ENCODE measurements at regions not wholly inside any gene's neighbourhood (a gene's known extent, or its start where the extent isn't known, plus 50 kb on each side); places are given as distances from the start of the nearest gene placed in this dataset.
"Not testable (repeated sequence)": the region's sequence is repeated elsewhere in the genome, so short reads cannot be mapped to it uniquely, and the experiment has no call there.

GRCh38 chr16:29273298-29274054, 133.0 kb downstream of the NPIPB11 start:
- H3K4me3 ChIP-seq (ENCODE audit: low read depth, low read length); POLR2A ChIA-PET; H3K4me1 ChIP-seq (ENCODE audit: control insufficient read depth, insufficient read depth, low read length); H3K27ac ChIP-seq (ENCODE audit: extremely low read depth, low read depth, low read length); H3K9me3 ChIP-seq (ENCODE audit: control insufficient read depth, insufficient read depth, low read depth, low read length); CTCF ChIA-PET; H3K36me3 ChIP-seq (ENCODE audit: control insufficient read depth in 2 of 2, insufficient read depth in 1 of 2, low read length in 2 of 2): not testable (repeated sequence)
- TF ChIP-seq ZNF24 (tag by site-specific recombination; IDR thresholded peaks at IDR 0.05): peak; percentile 71
- TF ChIP-seq RBAK (tag by site-specific recombination; IDR thresholded peaks at IDR 0.05): 0 out of 2 replicates have a peak, but pooled peaks have one; percentile 9
- peak; percentile 53 for TF ChIP-seq PRDM1 (tag by site-specific recombination; IDR thresholded peaks at IDR 0.05)
- peak; percentile 24; the same call in 1 of the 2 replicates for TF ChIP-seq KLF8 (tag by site-specific recombination; IDR thresholded peaks at IDR 0.05)
- TF ChIP-seq INSM2 (tag by site-specific recombination; IDR thresholded peaks at IDR 0.05): 0 out of 2 replicates have a peak, but pooled peaks have one; percentile 12
- peak; percentile 61 for TF ChIP-seq ZNF366 (tag by site-specific recombination; conservative IDR thresholded peaks at IDR 0.05)

- CTCF ChIA-PET; H3K9me3 ChIP-seq (ENCODE audit: control insufficient read depth, insufficient read depth, low read depth, low read length); POLR2A ChIA-PET; H3K4me1 ChIP-seq (ENCODE audit: control insufficient read depth, insufficient read depth, low read length); H3K4me3 ChIP-seq (ENCODE audit: low read depth, low read length); H3K36me3 ChIP-seq (ENCODE audit: control insufficient read depth in 2 of 2, insufficient read depth in 1 of 2, low read length in 2 of 2); H3K27ac ChIP-seq (ENCODE audit: extremely low read depth, low read depth, low read length): not testable (repeated sequence)
These were observed 134.5 kb downstream of the NPIPB11 start for GRCh38 chr16:29271721-29272675.

- H3K36me3 ChIP-seq (ENCODE audit: control insufficient read depth in 2 of 2, insufficient read depth in 1 of 2, low read length in 2 of 2); CTCF ChIA-PET; H3K4me1 ChIP-seq (ENCODE audit: control insufficient read depth, insufficient read depth, low read length); POLR2A ChIA-PET; H3K27ac ChIP-seq (ENCODE audit: extremely low read depth, low read depth, low read length); H3K9me3 ChIP-seq (ENCODE audit: control insufficient read depth, insufficient read depth, low read depth, low read length); H3K4me3 ChIP-seq (ENCODE audit: low read depth, low read length): not testable (repeated sequence)
- TF ChIP-seq EGR2 (tag by site-specific recombination; IDR thresholded peaks at IDR 0.05; ENCODE audit: low read depth): peak; percentile 83
- peak; percentile 43; the same call in 1 of the 2 replicates for TF ChIP-seq ZNF366 (tag by site-specific recombination; conservative IDR thresholded peaks at IDR 0.05)
- TF ChIP-seq ZBTB17 (tag by site-specific recombination; IDR thresholded peaks at IDR 0.05): peak; percentile 68
- peak; percentile 45 for TF ChIP-seq ZFHX2 (tag by site-specific recombination; conservative IDR thresholded peaks at IDR 0.05)
These were observed 135.6 kb downstream of the NPIPB11 start for GRCh38 chr16:29270923-29271322.

- H3K27ac ChIP-seq (ENCODE audit: extremely low read depth, low read depth, low read length); POLR2A ChIA-PET; H3K4me1 ChIP-seq (ENCODE audit: control insufficient read depth, insufficient read depth, low read length); H3K4me3 ChIP-seq (ENCODE audit: low read depth, low read length); CTCF ChIA-PET; H3K36me3 ChIP-seq (ENCODE audit: control insufficient read depth in 2 of 2, insufficient read depth in 1 of 2, low read length in 2 of 2); H3K9me3 ChIP-seq (ENCODE audit: control insufficient read depth, insufficient read depth, low read depth, low read length): not testable (repeated sequence)
- peak; percentile 83 for TF ChIP-seq ZNF366 (tag by site-specific recombination; conservative IDR thresholded peaks at IDR 0.05)
- peak; percentile 43 for TF ChIP-seq ZBTB17 (tag by site-specific recombination; IDR thresholded peaks at IDR 0.05)
These were observed 136.5 kb downstream of the NPIPB11 start for GRCh38 chr16:29270033-29270432.

- 0 out of 2 replicates have a peak, but pooled peaks have one; percentile 15 for TF ChIP-seq REST (tag by site-specific recombination; IDR thresholded peaks at IDR 0.05)
- peak; percentile 25; the same call in 1 of the 2 replicates for TF ChIP-seq GLIS1 (tag by site-specific recombination; IDR thresholded peaks at IDR 0.05)
- H3K4me3 ChIP-seq (ENCODE audit: low read depth, low read length); H3K27ac ChIP-seq (ENCODE audit: extremely low read depth, low read depth, low read length); H3K9me3 ChIP-seq (ENCODE audit: control insufficient read depth, insufficient read depth, low read depth, low read length); CTCF ChIA-PET; H3K4me1 ChIP-seq (ENCODE audit: control insufficient read depth, insufficient read depth, low read length); H3K36me3 ChIP-seq (ENCODE audit: control insufficient read depth in 2 of 2, insufficient read depth in 1 of 2, low read length in 2 of 2); POLR2A ChIA-PET: not testable (repeated sequence)
These were observed 137.2 kb downstream of the NPIPB11 start for GRCh38 chr16:29269192-29269811.
